ENCODE measurements at regions not wholly inside any gene's neighbourhood (a gene's known extent, or its start where the extent isn't known, plus 50 kb on each side); places are given as distances from the start of the nearest gene placed in this dataset.

DNA sequence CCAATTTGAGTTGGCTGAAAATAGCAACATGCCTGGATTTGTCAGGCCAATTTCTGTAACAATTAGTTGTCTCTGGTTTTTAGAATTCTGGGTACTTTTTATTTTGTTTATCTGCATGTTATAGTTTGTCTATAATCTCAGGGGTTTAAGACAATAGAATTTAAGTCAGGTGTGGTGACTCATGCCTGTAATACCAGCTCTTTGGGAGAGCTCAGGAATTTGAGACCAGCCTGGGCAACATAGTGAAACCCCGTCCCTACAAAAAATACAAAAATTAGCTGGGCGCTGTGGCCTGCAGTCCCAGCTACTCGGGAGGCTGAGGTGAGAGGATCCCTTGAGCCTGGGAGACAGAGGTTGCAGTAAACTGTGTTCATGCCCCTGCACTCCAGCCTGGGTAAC is 114.4 kb upstream of the GLS start:
- TF ChIP-seq, protein P1, sequence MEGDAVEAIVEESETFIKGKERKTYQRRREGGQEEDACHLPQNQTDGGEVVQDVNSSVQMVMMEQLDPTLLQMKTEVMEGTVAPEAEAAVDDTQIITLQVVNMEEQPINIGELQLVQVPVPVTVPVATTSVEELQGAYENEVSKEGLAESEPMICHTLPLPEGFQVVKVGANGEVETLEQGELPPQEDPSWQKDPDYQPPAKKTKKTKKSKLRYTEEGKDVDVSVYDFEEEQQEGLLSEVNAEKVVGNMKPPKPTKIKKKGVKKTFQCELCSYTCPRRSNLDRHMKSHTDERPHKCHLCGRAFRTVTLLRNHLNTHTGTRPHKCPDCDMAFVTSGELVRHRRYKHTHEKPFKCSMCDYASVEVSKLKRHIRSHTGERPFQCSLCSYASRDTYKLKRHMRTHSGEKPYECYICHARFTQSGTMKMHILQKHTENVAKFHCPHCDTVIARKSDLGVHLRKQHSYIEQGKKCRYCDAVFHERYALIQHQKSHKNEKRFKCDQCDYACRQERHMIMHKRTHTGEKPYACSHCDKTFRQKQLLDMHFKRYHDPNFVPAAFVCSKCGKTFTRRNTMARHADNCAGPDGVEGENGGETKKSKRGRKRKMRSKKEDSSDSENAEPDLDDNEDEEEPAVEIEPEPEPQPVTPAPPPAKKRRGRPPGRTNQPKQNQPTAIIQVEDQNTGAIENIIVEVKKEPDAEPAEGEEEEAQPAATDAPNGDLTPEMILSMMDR (IDR thresholded peaks at IDR 0.05) = no peak
- TF ChIP-seq EP300 (IDR thresholded peaks at IDR 0.05) = no peak
